NCI-H2029 treated with DMSO at 0.1 percent for 48 hours (cell line): ENCODE measurements at regions not wholly inside any gene's neighbourhood (a gene's known extent, or its start where the extent isn't known, plus 50 kb on each side); places are given as distances from the start of the nearest gene placed in this dataset.
"Not testable (repeated sequence)": the region's sequence is repeated elsewhere in the genome, so short reads cannot be mapped to it uniquely, and the experiment has no call there.

Source experiments
- DNase-seq: peaks from one replicate; lab custom pipeline; 2025; lab: John Stamatoyannopoulos, UW

DNA sequence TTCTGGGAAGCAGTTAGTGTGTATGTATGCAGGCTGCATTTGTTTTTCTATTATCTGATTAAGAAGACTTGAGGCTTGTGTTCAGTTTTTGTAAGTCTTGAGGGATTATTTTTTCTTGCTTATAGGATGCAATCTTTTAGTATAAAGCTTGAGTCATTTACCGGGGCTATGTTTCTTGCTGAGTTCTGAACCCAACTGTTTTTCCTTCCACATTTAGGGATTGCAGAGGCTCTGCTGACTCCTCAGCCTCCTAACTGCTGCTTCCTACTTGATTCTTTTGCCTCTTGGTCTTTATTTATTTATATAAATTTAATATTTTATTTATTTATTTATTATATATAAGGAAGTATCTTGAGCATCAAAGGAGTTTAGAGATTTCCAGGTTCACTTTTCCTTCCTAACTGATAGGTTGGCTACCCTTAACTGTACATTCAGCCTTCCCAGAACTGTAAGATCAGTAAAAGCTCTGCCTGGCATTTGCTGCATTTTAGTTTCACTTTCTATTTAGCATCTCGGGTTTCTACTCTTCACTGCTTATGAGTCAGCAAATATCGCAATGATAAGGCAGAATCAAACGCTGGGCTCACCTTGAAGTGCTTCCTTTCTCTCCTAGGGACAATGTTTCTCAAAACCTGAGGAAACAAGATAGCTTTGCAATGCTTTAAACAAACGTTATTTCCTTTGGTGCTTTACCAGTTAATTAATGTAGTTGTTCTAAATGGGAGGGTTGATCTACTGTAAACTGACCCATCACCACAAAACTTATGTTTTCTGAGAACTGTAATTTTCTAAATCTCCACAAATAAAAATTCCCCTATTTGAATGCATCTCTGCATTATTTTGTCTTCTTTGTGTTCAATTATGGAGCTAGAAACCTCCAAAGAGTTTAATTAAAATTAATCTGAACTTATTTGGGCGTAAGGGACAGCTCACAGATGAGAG, 1183.7 kb upstream of the TMEM132C start:
- peak; percentile 88 for DNase-seq

DNA sequence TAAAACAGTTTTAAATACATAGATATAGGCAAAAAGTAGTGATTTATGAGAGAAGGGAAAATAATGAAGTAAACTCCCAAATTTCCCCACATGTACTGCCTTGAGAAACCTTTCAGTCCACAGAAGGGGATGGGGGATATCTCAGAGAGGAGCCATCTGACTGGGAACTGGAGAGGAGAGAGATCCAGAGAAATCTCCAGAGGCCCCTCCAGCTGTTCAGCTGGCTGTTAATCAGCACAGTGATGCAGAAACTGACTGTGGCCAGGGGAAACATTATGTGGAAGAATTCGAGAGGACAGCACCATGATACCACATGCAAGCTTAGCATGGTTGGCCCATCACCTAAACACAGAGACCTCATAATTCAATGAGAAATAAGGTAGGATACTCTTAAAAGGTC, 1165.9 kb upstream of the TMEM132C start:
- no peak for DNase-seq

DNA sequence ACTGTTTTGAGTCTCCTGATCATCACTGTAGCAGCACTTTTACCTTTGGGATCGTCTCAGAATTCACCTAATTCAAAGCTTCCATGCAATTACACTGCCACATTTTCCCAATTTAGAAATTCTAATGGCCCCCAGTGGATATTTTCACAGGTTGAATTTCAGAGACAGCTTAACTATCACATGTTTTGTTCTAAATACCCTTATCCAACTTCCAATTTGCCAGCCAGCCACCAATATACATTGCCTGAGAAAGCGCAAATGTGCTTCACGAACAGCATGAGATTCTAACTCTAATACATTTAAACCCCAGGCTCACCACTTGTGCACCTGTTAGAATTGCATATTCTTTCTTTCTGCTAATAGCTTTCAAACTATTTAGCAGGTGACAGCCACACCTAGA, 1160.9 kb upstream of the TMEM132C start:
- DNase-seq = no peak

DNA sequence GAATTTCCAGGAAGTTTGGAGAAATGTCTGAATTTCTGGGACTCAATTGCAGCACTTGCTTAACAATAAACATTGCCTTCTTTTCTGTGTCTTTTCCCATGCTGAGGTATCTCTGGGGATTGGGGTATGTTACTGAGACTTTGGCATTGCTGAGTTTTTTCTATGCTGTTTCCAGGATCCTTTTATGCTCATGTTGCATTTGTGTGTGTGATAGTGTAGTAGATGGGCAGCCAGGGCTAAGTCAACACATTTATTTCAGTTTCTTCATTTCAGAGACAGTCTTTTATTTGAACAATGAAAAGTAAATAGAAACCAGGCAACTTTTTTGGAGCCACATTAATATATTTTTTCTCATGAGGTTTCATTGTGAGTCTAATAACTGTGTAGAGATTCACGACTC, 1160.3 kb upstream of the TMEM132C start:
- no peak for DNase-seq

DNA sequence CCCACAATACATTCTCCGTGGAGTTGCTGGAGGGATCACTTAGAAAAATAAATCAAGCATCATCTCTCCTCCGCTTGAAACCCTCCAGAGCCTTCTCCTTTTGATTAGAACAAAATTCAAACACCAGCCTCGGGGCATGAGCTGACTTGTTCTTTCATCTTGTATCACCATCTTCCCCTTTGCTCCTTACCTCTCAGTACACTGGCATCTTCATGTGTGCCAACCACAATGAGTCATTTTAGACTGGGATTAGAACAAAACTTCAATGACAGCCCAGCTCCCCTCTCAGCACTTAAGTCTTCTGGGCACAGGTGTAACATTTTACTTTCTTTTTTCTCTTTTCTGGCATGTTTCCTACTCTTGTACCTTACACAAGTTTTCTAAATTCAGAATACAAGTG, 1159.2 kb upstream of the TMEM132C start:
- DNase-seq = no peak

DNA sequence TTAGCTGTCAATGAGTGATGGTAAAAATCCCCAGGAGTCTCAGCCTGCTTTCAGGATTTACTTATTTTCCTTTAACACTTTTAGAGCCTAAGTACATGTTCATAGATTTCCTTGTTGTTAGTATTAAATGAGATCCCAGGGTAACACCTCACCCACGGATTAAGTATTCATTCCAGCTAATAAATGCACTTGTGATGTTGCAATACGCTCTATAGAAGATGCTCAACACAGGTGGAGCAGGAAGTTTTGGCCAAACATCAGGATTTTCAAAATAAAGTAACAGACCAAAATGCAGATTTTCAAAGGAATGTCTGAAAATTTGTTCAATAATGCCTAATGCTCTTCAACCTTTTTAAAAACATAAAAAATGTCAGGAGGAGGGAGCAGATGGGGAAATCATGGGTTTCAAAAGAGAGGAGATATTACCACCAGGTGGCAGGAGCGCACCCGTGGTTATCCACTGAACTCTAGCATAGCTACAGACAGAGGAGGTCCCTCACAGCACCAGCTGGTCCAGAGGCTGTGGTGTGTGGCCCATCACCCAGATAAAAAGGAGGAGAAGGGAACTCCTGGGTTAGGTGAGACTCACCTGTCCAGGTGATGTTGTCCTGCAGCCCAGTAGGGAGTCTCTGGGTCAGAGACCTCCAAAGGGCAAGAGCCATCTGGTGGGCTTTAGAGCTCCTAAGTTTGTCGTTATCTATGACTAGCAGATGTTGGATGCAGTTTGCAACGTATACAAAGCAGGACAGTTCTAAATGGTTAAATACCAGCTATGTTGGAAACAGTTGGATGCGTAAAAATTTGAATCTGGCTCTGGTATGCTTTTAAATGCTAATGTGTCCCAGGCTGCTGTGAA, 1158.4 kb upstream of the TMEM132C start:
- peak; percentile 39 for DNase-seq

DNA sequence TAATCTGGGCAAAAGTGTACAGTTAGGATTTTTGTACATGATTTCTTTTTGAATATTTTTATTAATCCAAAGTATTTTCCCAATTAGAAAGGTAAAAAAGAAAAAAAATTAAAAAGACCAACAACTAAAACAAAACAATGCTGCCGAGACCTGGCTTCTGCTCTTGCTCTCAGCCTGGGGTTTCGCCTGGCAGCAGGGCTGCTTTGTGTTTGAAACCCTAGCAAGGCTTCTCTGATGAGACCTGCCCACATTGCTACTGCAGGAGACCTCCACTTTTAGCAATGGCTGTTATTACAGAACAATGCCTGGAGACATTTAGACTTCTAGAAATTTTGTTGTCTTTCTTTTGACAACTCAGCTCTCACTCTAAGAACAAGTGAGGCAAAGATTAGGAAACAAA, 1153.0 kb upstream of the TMEM132C start:
- DNase-seq = no peak

DNA sequence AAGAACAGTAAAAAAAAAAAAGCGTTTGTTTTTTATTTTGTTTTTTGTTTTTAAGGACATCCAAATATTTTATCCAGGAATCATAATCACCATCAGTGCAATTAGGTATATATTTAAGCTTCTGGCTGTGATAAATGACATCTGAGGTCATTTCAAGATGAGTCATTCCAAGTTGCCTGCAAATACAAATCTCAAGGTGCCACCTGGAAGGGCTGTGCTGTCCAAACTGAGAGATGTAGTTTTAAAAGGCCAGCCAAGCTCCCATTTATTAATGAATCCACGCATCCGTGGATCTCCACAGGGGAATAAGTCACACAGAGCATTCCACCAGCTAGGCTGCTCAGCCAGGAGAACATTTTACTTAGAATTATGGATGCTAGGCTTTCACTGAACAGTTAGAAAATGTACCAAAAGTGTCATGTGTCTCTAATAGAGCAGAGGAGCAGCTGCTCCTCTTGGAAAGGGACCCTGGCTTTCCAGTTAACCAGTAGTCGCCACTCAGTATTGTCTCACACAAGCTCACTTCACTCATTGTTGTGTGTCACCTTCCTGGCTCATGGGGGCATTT, 1151.4 kb upstream of the TMEM132C start:
- DNase-seq = no peak

DNA sequence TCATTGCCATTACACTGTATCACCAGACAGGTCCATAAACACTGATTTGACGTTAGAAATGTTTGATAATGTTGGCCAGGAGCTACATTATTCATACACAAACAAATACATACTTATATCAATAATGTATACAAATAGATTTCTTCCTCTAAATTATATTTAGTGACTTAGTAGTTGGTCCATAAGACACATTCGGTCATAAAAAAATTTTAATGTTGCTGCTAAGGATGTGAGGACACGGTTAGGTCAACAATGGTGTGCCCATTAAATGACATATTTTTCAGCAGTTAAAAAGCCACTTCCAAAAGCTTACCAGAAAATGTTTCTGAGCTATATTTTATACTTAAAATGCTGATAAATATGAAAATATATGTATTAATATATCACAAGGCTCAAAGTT, 1148.7 kb upstream of the TMEM132C start:
- DNase-seq = no peak

DNA sequence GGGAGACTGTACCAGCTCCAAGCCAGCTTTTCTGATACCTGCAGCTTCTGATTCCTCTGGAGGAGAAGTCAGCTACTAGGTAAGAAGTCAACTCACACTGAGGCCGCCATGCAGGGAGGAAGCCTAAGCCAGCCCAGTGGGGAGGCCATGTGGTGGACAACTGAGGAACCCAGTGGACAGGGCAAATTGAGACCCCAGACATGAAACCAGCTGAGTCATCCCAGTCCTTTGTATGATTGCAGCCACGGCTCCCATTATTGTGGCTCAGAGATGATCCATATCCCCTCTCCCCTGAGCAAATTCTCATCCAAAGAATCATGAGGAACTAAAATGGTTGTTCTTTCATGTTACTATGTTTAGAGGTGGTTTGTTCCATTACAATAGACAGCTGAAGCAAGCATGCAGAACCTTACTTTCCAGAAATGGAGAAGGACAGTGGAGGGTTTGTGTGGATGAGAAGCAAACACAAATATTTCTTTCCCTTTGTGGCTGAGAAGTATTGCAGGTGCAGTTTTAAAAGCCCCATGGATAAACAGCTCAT, 1147.3 kb upstream of the TMEM132C start:
- DNase-seq = no peak

DNA sequence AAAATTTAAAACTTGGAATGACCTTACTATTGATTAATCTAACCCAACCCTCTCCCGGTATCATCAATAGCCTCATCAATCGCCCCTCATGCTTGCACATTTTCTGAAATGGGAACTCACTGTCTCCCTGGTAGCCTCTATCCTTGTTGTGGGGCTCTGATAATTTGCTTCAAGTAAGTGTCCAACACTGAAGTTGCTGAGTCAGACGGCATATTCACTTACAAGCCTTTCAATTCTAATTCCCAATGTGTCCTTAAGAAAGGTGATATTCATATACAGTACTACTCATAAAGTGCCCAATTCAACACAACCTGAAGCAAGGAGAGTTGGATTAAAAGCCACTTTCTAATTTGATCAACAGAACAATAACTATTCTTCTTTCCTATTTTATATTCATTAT, 1146.1 kb upstream of the TMEM132C start:
- no peak for DNase-seq

DNA sequence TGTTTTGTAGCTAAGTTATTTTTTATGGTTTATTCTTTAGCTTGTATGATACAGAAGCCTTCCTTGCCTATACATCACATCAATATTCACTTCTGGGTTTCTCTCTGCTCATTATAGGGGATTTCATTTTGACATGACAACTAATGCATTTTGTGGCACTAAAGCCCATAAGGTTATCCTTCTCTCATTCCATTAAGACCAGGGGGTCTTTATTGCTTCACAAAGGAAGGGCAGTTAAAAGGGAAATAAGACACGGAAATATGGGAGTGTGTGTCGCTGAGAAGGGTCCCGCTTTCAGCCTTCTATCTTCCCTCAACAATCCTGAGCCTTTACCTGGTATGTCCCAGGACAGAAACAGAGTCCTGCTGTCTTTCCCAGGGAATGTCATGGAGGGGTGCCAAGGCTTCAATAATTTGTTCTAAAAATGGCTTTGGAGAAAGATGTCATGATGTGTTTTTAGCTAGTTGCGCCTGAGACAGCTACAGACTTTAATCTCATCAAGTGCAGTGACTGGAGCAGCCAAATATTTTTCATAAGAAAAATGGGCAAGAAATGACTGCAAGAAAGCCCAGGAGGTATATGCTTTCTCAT, 1145.4 kb upstream of the TMEM132C start:
- no peak for DNase-seq

DNA sequence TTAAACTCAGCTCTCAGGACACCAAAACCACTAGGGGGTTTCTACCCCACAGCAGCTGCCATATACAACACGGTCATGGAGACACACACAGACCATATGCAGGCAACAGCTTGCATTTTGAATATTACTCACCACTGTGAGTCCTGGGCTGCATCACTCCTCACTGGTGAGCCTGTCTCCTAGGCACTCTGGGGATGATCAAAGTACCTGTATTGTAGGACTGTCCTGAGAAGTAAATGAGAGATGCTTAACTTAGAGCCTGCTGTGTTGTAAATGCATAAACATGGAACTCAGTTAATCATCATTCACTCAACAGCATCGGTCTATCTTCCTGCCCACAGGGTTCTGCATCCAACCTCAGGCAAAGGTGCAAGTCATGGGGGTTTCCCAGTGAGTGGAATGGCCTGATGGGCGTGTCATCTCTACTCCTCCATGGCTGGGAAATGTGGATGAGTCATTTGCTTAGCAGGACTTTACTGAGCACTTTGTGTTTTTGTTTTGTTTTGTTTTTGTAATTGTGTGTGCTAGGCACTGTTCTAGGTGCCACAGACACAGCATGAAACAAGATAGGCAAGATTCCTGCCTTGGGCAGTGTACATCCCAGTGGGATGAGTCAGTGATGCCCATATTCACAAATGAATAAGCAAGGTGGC, 1141.2 kb upstream of the TMEM132C start:
- DNase-seq = no peak

DNA sequence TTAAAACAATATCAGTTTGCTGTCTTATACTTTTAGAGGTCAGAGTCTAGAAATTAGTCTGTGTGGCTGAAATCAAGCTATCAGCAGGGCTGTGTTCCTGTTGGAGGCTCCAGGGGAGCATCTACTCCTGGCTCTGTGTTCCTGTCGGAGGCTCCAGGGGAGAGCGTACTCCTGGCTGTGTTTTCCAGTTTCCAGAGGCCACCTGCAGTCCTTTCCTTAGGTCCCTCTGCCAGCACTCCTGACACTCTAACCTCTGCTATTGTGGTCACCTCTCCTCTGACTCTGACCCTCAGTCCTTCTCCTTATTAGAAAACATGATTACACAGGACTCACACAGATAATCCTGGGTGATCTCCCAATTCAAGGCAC, 1140.7 kb upstream of the TMEM132C start:
- DNase-seq = no peak

DNA sequence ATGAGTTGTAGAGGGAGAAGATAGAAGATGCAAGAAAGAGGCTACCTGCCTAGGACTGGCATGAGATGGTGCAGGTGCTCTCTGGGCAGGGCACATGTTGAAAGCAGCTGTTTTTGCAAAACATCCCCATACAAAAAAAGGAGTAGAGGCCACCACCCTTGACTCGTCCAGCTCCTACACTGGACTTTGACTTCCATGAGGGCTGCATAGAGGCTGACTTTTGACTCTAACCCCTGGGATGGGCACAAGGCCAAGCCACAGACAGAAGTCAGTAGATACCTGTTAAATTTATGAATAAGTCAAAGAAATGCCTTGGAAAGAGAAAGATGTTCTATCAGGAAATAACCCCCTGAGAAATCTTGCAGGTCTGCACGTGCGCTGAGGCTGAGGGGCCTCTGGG, 1139.1 kb upstream of the TMEM132C start:
- DNase-seq = no peak

DNA sequence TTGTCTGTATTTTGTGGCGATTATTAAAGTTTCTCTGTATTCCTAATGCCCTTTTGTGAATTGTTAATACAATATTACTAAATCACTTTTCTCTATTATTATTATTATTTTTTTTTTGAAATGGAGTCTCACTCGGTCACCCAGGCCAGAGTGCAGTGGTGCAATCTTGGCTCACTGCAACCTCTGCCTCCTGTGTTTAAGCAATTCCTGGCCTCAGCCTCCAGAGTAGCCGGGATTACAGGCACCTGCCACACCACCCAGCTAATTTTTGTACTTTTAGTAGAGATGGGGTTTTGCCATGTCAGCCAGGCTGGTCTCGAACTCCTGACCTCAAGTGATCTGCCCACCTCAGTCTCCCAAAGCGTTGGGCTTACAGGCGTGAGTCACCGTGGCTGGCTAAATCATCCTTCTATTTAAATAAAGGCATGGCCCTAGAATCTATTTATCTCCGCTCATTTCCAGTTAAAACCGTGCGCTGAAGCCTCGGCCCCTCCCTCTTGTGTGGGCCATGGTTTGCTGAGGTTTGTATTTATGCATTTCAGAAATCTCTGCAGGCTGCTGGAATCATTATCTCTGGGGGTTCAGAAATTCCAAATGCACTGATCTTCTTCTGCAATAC, 1136.4 kb upstream of the TMEM132C start:
- DNase-seq = no peak

DNA sequence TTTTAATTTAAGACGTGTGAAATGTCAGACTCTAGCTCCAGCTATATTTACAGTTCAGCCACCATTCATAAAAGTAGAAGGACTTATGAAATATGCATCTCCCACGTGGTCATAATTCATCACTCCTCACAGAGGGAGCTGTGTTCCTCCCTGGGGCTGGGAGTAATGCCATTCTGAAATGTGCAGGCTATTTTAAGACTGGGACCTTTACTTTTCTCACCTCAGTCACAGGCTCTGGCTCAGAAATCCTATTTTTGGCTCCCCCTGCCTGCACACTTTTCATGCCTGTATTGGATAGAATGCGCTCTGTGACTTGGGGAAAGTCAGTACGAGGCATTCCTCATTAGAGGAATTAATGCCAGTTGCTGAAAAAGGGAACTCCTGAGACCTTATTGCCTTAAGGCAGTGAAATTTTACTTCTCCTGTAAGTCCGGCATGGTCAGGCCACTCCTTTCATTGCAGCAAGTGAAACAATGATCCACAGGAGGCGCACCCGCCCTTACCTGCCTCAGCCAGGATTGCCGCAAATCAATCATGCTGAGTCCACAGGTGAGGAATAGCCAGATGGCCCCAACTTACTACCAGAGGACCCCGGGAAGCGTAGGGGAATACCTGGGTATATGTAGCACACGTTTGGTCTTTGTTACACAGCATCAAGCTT, 1133.2 kb upstream of the TMEM132C start:
- no peak for DNase-seq

DNA sequence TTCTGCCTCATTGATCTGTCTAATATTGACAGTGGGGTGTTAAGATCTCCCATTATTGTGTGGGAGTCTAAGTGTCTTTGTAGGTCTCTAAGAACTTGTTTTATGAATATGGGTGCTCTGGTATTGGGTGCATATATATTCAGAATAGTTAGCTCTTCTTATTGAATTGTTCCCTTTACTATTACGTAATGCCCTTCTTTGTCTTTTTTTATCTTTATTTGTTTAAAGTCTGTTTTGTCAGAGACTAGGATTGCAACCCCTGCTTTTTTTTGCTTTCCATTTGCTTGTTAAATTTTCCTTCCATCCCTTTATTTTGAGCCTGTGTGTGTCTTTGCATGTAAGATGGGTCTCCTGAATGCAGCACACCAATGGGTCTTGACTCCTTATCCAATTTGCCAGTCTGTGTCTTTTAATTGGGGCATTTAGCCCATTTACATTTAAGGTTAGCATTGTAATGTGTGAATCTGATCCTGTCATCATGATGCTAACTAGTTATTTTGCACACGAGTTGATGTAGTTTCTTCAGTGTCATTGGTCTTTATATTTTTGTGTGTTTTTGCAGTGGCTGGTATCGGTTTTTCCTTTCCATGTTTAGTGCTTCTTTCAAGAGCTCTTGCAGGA, 1126.0 kb upstream of the TMEM132C start:
- not testable (repeated sequence) for DNase-seq

DNA sequence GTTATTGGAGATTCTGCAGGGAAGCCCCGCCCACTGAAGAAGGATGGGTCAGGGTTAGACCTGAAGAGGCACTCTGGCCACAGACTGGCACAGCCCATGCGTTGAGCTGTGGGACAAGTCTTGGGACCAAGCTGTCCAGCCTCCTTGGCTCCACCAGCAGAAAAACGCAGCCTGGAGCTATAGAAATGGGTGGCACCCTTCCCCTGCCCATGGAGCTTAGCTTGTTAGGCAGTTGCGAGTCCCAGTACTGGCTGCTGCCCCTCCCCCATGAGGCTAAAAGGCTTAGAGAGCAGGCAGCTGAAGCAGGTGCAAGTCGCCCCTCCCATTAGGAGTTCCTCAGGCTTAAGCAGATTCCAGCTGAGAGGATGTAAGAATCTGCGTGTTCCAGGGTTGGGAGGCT, 1124.0 kb upstream of the TMEM132C start:
- DNase-seq = no peak

DNA sequence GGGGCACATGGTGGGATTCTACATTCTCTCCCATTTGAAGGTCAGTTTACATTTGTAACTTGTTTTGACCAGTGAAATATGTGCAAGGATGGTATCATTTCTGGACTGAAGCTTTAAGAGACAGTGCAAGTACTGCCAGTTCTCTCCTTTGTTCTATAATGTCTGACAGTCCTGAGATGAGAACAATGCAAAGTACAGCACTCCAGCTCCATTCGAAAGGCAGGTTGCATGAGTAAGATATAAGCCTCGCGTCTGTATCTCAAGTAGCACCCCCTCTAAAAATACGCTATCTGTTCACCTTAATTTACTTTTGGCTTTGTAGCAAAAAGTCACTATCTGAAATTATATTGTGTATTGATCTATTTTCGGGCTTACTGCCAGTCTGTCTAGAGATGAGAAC, 1122.2 kb upstream of the TMEM132C start:
- no peak for DNase-seq
